Left lung (tissue), 4 donors: ENCODE measurements at regions not wholly inside any gene's neighbourhood (a gene's known extent, or its start where the extent isn't known, plus 50 kb on each side); places are given as distances from the start of the nearest gene placed in this dataset.
A peak's percentile ranks its signal among the peaks of the same experiment; 100 is the strongest.

Source experiments
- ATAC-seq: fragments of 200-7000 bp; cut with Tn5 transposase; one replicate; pipeline ENCODE4 v1.9.1; 2020; ENCODE audit warnings: moderate library complexity
- DNase-seq, 4 donors: peaks; one replicate each; pipeline ENCODE4 v3.0.0-alpha.2; 2013 to 2020
- H3K27ac ChIP-seq, 2 donors: fragments of 200-600 bp; sonication (generic) in 1 of 2; one replicate each; pipeline versions ENCODE4 v1.5.0 to v1.8.0; 2020 to 2021
- H3K27me3 ChIP-seq, 2 donors: fragments of 200-600 bp; sonication (generic) in 1 of 2; one replicate each; pipeline versions ENCODE4 v1.5.0 to v1.8.0; 2020 to 2021
- H3K36me3 ChIP-seq, 2 donors: fragments of 200-600 bp; sonication (generic) in 1 of 2; one replicate each; pipeline versions ENCODE4 v1.5.0 to v1.8.0; 2020 to 2021
- H3K4me1 ChIP-seq, 2 donors: fragments of 200-600 bp; one replicate each; pipeline ENCODE4 v1.8.0; 2021
- H3K4me3 ChIP-seq, 2 donors: fragments of 200-600 bp; sonication (generic) in 1 of 2; one replicate each; pipeline versions ENCODE4 v1.5.0 to v1.8.0; 2020 to 2021; ENCODE audit warnings: mild to moderate bottlenecking in 1 of 2
- H3K9me3 ChIP-seq, 2 donors: fragments of 200-600 bp; sonication (generic) in 1 of 2; one replicate each; pipeline versions ENCODE4 v1.5.0 to v1.8.0; 2020 to 2021
- intact Hi-C, 2 donors: fragments of 100-400 bp; cut with DNase I; formaldehyde crosslinking; loops; one replicate each; pipeline versions ENCODE4 v1.11.2 to v1.14.2; 2022
- TF ChIP-seq, protein P1 (sequence below), 2 donors: fragments of 200-600 bp; sonication (generic) in 1 of 2; IDR thresholded peaks; one replicate each; pipeline versions ENCODE4 v1.5.0 to v1.8.0; 2021; ENCODE audit warnings: antibody characterized with exemption in 2 of 2
- donor health status: DM: no; HTN: yes; CAD: no.
- donor health status: DM: no; HTN: no; CAD: no.

DNA sequence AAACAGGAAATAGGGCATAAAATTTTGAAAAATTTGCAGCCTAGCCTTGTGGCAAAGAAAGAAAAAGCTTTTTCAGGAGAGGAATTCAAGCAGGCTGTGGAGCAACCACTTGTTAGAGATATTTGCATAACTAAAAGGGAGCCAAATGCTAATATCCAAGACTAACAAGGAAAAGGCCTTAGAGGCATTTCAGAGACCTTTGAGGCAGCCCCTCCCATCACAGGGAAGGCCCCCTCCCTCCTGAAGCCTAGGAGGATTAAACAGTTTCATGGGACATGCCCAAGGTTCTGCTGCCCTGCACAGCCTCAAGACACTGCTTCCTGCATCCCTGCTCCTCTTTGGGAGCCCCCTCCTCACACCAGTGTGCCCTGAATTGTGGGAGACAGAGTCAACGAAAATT lies 275.4 kb upstream of the SFRP2 start:
- Histone ChIP-seq H3K36me3 (no peaks in the 10 kb centered on the region), H3K4me1 (no peaks in the 10 kb centered on the region), H3K27ac (no peak overlapping the region), H3K27me3 (no peaks in the 10 kb centered on the region), H3K4me3 (no peak overlapping the region), H3K9me3 (peaks cover 0 to 57% of the 10 kb centered on the region in 2 donors)
- TF ChIP-seq, protein P1, sequence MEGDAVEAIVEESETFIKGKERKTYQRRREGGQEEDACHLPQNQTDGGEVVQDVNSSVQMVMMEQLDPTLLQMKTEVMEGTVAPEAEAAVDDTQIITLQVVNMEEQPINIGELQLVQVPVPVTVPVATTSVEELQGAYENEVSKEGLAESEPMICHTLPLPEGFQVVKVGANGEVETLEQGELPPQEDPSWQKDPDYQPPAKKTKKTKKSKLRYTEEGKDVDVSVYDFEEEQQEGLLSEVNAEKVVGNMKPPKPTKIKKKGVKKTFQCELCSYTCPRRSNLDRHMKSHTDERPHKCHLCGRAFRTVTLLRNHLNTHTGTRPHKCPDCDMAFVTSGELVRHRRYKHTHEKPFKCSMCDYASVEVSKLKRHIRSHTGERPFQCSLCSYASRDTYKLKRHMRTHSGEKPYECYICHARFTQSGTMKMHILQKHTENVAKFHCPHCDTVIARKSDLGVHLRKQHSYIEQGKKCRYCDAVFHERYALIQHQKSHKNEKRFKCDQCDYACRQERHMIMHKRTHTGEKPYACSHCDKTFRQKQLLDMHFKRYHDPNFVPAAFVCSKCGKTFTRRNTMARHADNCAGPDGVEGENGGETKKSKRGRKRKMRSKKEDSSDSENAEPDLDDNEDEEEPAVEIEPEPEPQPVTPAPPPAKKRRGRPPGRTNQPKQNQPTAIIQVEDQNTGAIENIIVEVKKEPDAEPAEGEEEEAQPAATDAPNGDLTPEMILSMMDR (IDR thresholded peaks at IDR 0.05): no peak
- ATAC-seq (no peak), DNase-seq (no peak)
- intact Hi-C loops: no loop called here

DNA sequence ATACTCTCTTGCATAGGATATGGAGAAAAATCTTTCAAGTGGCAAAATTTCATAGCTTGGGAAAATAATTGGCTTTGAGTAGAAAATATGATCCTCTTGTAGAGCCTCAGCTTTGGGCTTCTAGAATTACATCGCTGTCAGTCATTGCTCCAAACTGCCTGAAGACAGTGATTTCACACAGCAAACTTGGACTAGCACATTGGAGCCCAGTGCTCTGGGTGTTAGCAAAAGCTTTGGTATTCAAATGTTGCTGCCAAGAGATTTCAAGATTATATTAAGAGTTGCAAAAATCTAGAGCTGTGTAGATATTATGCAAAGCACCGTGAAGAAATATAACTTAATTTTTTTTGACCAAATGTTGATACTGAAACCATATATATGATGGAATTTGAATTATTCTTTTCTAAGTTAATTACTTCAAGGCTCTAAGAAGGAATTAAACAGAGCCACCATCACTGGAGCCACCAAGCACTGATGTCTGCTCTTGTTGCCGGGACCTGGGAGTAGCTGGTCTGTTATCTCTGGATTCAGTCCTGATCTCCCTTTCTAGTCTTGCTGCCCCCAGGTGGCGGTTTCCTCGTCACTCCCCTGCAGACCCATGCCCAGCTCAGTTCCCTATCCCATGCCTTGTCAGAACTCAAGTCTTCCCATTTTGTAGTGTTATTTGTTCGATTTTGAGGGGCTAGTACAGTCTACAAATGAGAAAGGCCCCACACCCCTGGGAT lies 260.7 kb upstream of the SFRP2 start:
- Histone ChIP-seq H3K36me3 (no peaks in the 10 kb centered on the region), H3K4me3 (no peak overlapping the region), H3K9me3 (peaks cover 6 to 26% of the 10 kb centered on the region in 2 donors), H3K4me1 (no peaks in the 10 kb centered on the region), H3K27ac (no peak overlapping the region), H3K27me3 (no peaks in the 10 kb centered on the region)
- TF ChIP-seq, protein P1 (IDR thresholded peaks at IDR 0.05): no peak
- no peak for ATAC-seq
- intact Hi-C loops: no loop called here
- DNase-seq: peak in 2 of 4 donors; percentile 7 to 9

DNA sequence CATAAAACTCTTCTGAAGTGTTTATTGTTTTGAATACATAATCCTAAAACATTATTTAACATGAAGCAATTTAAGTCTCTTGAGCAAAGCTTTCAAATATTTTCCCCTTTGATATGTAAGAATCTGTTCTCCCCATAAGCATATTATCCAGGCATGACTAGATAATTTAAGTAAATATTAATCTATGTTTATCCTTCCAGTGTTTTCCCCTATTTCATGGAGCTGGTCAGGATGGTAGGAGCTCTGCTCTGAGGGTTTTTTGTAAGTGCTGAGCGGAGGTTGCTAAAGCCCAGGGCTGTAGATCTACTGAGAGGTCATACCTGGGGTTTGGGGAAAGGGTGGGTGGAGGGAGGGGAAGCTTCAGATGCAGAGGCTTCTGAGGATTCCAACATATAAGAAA lies 258.9 kb upstream of the SFRP2 start:
- no peak overlapping the region for H3K27ac ChIP-seq
- TF ChIP-seq, protein P1 (IDR thresholded peaks at IDR 0.05): no peak
- no peaks in the 10 kb centered on the region for H3K36me3 ChIP-seq
- DNase-seq (no peak), ATAC-seq (no peak)
- no peaks in the 10 kb centered on the region for H3K4me1 ChIP-seq
- intact Hi-C loops: no loop called here
- H3K9me3 ChIP-seq: peaks cover 0 to 7% of the 10 kb centered on the region in 2 donors
- no peak overlapping the region for H3K4me3 ChIP-seq
- no peaks in the 10 kb centered on the region for H3K27me3 ChIP-seq

DNA sequence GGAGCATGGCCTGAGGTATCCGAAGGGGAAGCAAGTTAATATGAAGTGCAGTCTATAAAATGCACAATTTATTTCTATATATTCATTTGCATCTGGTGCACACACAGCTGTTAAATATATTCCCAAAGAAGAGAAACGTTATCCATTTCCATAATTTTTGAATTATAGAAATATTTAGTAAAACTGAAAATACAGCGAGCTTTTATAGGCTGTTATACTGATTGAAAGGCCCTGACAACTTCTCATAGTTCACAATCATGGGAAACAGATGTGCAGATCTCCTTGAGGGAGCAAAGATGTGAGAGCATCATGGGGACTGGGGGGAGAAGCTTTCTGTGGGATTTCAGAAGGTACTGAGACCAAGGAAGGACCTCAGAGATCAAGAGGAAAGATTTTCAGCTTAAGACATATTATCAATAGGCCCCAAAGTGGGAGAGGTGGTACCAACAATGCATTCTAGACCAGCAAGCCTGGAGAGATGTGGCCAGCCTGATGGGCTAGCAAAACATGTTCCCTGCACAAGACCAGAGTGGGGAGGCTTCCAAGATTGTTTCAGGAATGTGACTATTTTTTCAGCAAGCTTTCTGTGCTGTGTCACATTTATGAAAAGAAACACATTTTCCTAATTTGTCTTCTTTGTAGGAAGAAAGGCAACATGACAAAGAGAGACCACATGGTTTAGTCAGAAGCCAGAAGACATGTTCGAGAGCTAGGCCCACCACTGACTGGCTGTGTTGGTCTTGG lies 256.0 kb upstream of the SFRP2 start:
- TF ChIP-seq, protein P1 (IDR thresholded peaks at IDR 0.05): no peak
- no peaks in the 10 kb centered on the region for H3K4me1 ChIP-seq
- intact Hi-C loops: no loop called here
- H3K27ac ChIP-seq: no peak overlapping the region
- no peaks in the 10 kb centered on the region for H3K27me3 ChIP-seq
- ATAC-seq (no peak), DNase-seq (no peak)
- no peaks in the 10 kb centered on the region for H3K9me3 ChIP-seq
- no peak overlapping the region for H3K4me3 ChIP-seq
- no peaks in the 10 kb centered on the region for H3K36me3 ChIP-seq

DNA sequence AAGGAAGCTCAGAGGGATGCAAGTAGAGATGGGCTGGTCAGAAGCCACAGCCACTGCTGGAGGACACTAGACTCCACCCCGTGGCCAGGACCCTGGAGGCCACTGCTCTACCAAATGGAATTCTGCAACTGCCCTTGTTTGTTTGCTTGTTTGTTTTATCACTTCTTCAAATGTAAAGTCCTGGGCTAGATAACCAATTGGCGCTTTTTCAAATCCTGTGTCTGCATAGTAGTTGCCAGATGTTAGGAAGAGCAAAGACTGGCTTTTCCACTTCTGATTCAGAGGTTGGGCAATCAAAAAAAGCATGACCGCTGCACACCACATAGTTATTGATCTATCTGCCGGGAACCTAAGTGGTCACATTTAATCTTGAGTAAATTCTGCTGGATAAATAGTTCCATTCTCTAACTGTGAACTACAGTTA lies 255.2 kb upstream of the SFRP2 start:
- H3K4me3 ChIP-seq: no peak overlapping the region
- DNase-seq (no peak), ATAC-seq (no peak)

More for the DNA sequence above, 255.2 kb upstream of the SFRP2 start:
- TF ChIP-seq, protein P1 (IDR thresholded peaks at IDR 0.05): no peak
- intact Hi-C loops: no loop called here
- no peak overlapping the region for H3K27ac ChIP-seq
- H3K27me3 ChIP-seq: no peaks in the 10 kb centered on the region
- no peaks in the 10 kb centered on the region for H3K4me1 ChIP-seq
- H3K36me3 ChIP-seq: no peaks in the 10 kb centered on the region
- H3K9me3 ChIP-seq: no peaks in the 10 kb centered on the region
